ENCODE measurements at regions not wholly inside any gene's neighbourhood (a gene's known extent, or its start where the extent isn't known, plus 50 kb on each side); places are given as distances from the start of the nearest gene placed in this dataset.

DNA sequence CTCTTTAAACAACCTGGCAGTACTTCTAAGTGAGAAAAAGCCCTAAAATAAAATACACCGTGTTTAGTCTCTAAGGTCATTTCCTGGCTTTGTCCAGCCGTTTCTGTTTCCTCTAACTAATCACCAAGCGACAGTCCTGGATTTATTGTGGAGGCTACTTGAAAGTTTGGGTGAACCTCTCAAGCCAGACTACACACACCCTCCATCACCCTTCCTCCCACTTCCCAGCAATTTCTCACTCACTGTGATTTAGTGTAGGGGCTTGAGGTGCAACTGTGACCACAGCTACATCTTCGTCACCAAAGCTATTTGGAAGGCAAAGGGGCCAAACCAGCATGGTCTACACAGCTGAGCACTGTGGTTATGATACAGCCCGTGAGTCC lies 240.0 kb upstream of the SLC24A2 start:
- peak; percentile 72 for FAIRE-seq
- TF ChIP-seq JUN (IDR thresholded peaks at IDR 0.05; ENCODE audit: borderline replicate concordance, insufficient read depth, insufficient read length, low read depth) (peak; percentile 61), POLR2AphosphoS5 (IDR thresholded peaks at IDR 0.05; ENCODE audit: insufficient read depth, low read depth, low read length) (peak; percentile 17), FOS (IDR thresholded peaks at IDR 0.05; ENCODE audit: borderline replicate concordance, insufficient read depth, low read length) (peak; percentile 17), GATA2 (IDR thresholded peaks at IDR 0.05; ENCODE audit: insufficient read depth, insufficient read length, low read depth, low read length) (peak; percentile 2), MYC (IDR thresholded peaks at IDR 0.05; ENCODE audit: low read depth, low read length) (no peak)
- TF ChIP-seq, protein P1, sequence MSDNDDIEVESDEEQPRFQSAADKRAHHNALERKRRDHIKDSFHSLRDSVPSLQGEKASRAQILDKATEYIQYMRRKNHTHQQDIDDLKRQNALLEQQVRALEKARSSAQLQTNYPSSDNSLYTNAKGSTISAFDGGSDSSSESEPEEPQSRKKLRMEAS (IDR thresholded peaks at IDR 0.05; ENCODE audit: insufficient read depth, insufficient read length) = no peak
- no TSS peak for BruUV-seq (replicated peaks)

DNA sequence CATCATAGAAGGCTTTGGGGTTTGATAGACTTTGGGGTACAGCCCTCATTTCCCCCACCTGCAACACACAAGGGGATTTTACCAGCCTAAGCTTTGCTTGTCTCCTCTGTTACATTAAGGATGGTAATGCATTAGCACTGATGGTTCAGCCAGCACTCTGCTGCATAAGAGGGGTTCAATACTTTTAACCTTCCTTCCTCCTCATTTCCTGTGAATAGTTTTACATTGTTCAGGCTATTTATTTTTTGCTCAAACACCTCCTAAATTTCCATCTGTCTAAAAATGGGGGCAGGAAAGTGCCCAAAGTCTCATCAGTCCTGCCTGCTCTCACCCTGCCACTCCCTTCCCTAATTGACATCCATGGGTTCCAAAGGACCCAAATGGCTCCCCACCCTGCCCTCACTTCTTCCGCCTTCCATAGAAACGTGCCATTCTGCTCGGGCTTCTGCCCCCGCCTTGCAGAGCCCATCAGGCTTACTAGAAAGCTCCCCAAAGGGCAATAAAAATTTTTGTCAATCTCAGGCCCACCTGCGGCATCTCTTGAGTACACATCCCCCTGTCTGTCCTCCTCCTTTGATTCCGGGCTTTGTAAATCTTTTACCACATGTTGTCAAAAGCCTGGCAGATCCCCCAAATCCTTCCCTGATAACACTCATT lies 239.5 kb upstream of the SLC24A2 start:
- Histone ChIP-seq H3K9me3 (replicated peaks; ENCODE audit: control insufficient read depth, insufficient read depth, low read length) (no peaks in the 10 kb centered on the region), H3K27ac (ENCODE audit: insufficient read depth, low read depth, low read length) (peak overlapping the region; percentile 64), H2AFZ (ENCODE audit: low read depth, low read length) (no peak overlapping the region), H3K27me3 (ENCODE audit: control insufficient read depth in 2 of 2, insufficient read depth in 2 of 2, low read length in 2 of 2) (peaks cover 0 to 2% of the 10 kb centered on the region in 2 experiments), H3K79me2 (ENCODE audit: control insufficient read depth, insufficient read depth, low read length) (no peaks in the 10 kb centered on the region), H3K4me3 (replicated peaks in 1 of 3; ENCODE audit: insufficient read depth in 1 of 3, low read depth in 1 of 3, low read length in 3 of 3) (no peak overlapping the region), H4K20me1 (replicated peaks; ENCODE audit: control insufficient read depth, extremely low read depth, insufficient read depth, low read length) (no peaks in the 10 kb centered on the region), H3K4me2 (ENCODE audit: insufficient read depth, low read length) (peak overlapping the region; percentile 61), H3K9ac (replicated peaks; ENCODE audit: extremely low read depth, insufficient read depth, low read length) (peak overlapping the region; percentile 46), H3K9me1 (replicated peaks; ENCODE audit: control insufficient read depth, extremely low read depth, insufficient read depth, low read length) (no peaks in the 10 kb centered on the region), H3K36me3 (ENCODE audit: control insufficient read depth in 2 of 2, extremely low read depth in 1 of 2, insufficient read depth in 2 of 2, low read length in 2 of 2) (no peaks in the 10 kb centered on the region), H3K4me1 (ENCODE audit: control insufficient read depth, extremely low read depth, insufficient read depth, low read length) (peaks cover 28% of the 10 kb centered on the region)
- no peak for TF ChIP-seq POLR2A (IDR thresholded peaks at IDR 0.05; ENCODE audit: low read depth, low read length)
- peak; percentile 28 for TF ChIP-seq GATA2 (IDR thresholded peaks at IDR 0.05; ENCODE audit: insufficient read depth, insufficient read length, low read depth, low read length)
- ChIA-PET POLR2A (no interaction called here), CTCF (interaction anchor here (0.8 kb wide), 1 partner anchor 21 kb away, joined by 3 read pairs; no protein-coding TSS in a partner anchor)
- intact Hi-C loops (cut with micrococcal nuclease) = loop anchor here (1.0 to 10.0 kb wide), 5 partner anchors 14 to 706 kb away; no protein-coding TSS in a partner anchor
- FAIRE-seq = peak; percentile 88
- DNase-seq (ENCODE audit: low read depth, low spot score) = peak; percentile 38
- no TSS peak for BruUV-seq (replicated peaks)
- dilution Hi-C loops (cut with MboI; ENCODE audit: extremely low pct_ligation_motif_present, low sequenced_read_pairs) = no loop called here

More for the DNA sequence above, 240.0 kb upstream of the SLC24A2 start:
- H3K4me1 ChIP-seq (ENCODE audit: control insufficient read depth, extremely low read depth, insufficient read depth, low read length) = peaks cover 28% of the 10 kb centered on the region
- no peak overlapping the region for H2AFZ ChIP-seq (ENCODE audit: low read depth, low read length)
- CTCF ChIA-PET = interaction anchor here (0.8 kb wide), 1 partner anchor 21 kb away, joined by 3 read pairs; no protein-coding TSS in a partner anchor
- H3K4me2 ChIP-seq (ENCODE audit: insufficient read depth, low read length) = peak overlapping the region; percentile 61
- POLR2A ChIA-PET = no interaction called here
- intact Hi-C loops (cut with micrococcal nuclease) (loop anchor here (1.0 to 10.0 kb wide), 5 partner anchors 15 to 706 kb away; no protein-coding TSS in a partner anchor), dilution Hi-C loops (cut with MboI; ENCODE audit: extremely low pct_ligation_motif_present, low sequenced_read_pairs) (no loop called here)
- no peaks in the 10 kb centered on the region for H3K36me3 ChIP-seq (ENCODE audit: control insufficient read depth in 2 of 2, extremely low read depth in 1 of 2, insufficient read depth in 2 of 2, low read length in 2 of 2)
- DNase-seq (ENCODE audit: low read depth, low spot score) = peak; percentile 73
- no peaks in the 10 kb centered on the region for H3K9me3 ChIP-seq (replicated peaks; ENCODE audit: control insufficient read depth, insufficient read depth, low read length)
- H3K27me3 ChIP-seq (ENCODE audit: control insufficient read depth in 2 of 2, insufficient read depth in 2 of 2, low read length in 2 of 2) = no peaks in the 10 kb centered on the region
- H3K27ac ChIP-seq (ENCODE audit: insufficient read depth, low read depth, low read length) = peak overlapping the region; percentile 64
- no peak overlapping the region for H3K9ac ChIP-seq (replicated peaks; ENCODE audit: extremely low read depth, insufficient read depth, low read length)
- H3K4me3 ChIP-seq (replicated peaks in 1 of 3; ENCODE audit: insufficient read depth in 1 of 3, low read depth in 1 of 3, low read length in 3 of 3) = no peak overlapping the region
- H4K20me1 ChIP-seq (replicated peaks; ENCODE audit: control insufficient read depth, extremely low read depth, insufficient read depth, low read length) = no peaks in the 10 kb centered on the region
- H3K9me1 ChIP-seq (replicated peaks; ENCODE audit: control insufficient read depth, extremely low read depth, insufficient read depth, low read length) = no peaks in the 10 kb centered on the region
- H3K79me2 ChIP-seq (ENCODE audit: control insufficient read depth, insufficient read depth, low read length) = no peaks in the 10 kb centered on the region

Measured in endothelial cell of umbilical vein (primary cell).